ENCODE measurements at regions not wholly inside any gene's neighbourhood (a gene's known extent, or its start where the extent isn't known, plus 50 kb on each side); places are given as distances from the start of the nearest gene placed in this dataset.
"Not testable (repeated sequence)": the region's sequence is repeated elsewhere in the genome, so short reads cannot be mapped to it uniquely, and the experiment has no call there.

GRCh38 chr17:30580916-30581315 lies 103.7 kb downstream of the GOSR1 start:
- Histone ChIP-seq H3K9me3 (ENCODE audit: control insufficient read depth in 2 of 2, insufficient read depth in 1 of 2, low read length in 1 of 2) (no peaks in the 10 kb centered on the region), H3K27ac (ENCODE audit: low read depth in 1 of 2, low read length in 1 of 2) (no peak overlapping the region), H3K4me1 (ENCODE audit: control insufficient read depth in 2 of 2, insufficient read depth in 2 of 2, low read length in 2 of 2) (peaks cover 0 to 4% of the 10 kb centered on the region in 2 donors), H3K27me3 (ENCODE audit: control insufficient read depth in 2 of 2, insufficient read depth in 1 of 2, low read length in 1 of 2) (no peaks in the 10 kb centered on the region), H3K4me3 (ENCODE audit: low read length in 2 of 2) (no peak overlapping the region), H3K36me3 (ENCODE audit: control insufficient read depth in 2 of 2, insufficient read depth in 2 of 2, low read length in 1 of 2) (no peaks in the 10 kb centered on the region)
- no peak for DNase-seq (ENCODE audit: low read depth in 6 of 9, low spot score in 9 of 9)
- WGBS, result 98% methylated on average over 2 of the region's 2 CpGs

GRCh38 chr17:30579610-30580315 lies 102.6 kb downstream of the GOSR1 start:
- Histone ChIP-seq H3K4me3 (ENCODE audit: low read length in 2 of 2) (no peak overlapping the region), H3K36me3 (ENCODE audit: control insufficient read depth in 2 of 2, insufficient read depth in 2 of 2, low read length in 1 of 2) (no peaks in the 10 kb centered on the region), H3K27me3 (ENCODE audit: control insufficient read depth in 2 of 2, insufficient read depth in 1 of 2, low read length in 1 of 2) (no peaks in the 10 kb centered on the region), H3K9me3 (ENCODE audit: control insufficient read depth in 2 of 2, insufficient read depth in 1 of 2, low read length in 1 of 2) (no peaks in the 10 kb centered on the region), H3K4me1 (ENCODE audit: control insufficient read depth in 2 of 2, insufficient read depth in 2 of 2, low read length in 2 of 2) (peaks cover 0 to 4% of the 10 kb centered on the region in 2 donors), H3K27ac (ENCODE audit: low read depth in 1 of 2, low read length in 1 of 2) (no peak overlapping the region)
- no peak for DNase-seq (ENCODE audit: low read depth in 6 of 9, low spot score in 9 of 9)
- WGBS, result 94% methylated on average over 5 of the region's 5 CpGs

- H3K9me3 ChIP-seq (ENCODE audit: control insufficient read depth in 2 of 2, insufficient read depth in 1 of 2, low read length in 1 of 2); H3K36me3 ChIP-seq (ENCODE audit: control insufficient read depth in 2 of 2, insufficient read depth in 2 of 2, low read length in 1 of 2); H3K4me3 ChIP-seq (ENCODE audit: low read length in 2 of 2); H3K27me3 ChIP-seq (ENCODE audit: control insufficient read depth in 2 of 2, insufficient read depth in 1 of 2, low read length in 1 of 2); H3K4me1 ChIP-seq (ENCODE audit: control insufficient read depth in 2 of 2, insufficient read depth in 2 of 2, low read length in 2 of 2); H3K27ac ChIP-seq (ENCODE audit: low read depth in 1 of 2, low read length in 1 of 2); DNase-seq (ENCODE audit: low read depth in 6 of 9, low spot score in 9 of 9): not testable (repeated sequence)
- 96% methylated on average over 9 of the region's 9 CpGs for WGBS
Measured at GRCh38 chr17:30578015-30578717, 101.0 kb downstream of the GOSR1 start.
